HEK293 (cell line): ENCODE measurements at regions not wholly inside any gene's neighbourhood (a gene's known extent, or its start where the extent isn't known, plus 50 kb on each side); places are given as distances from the start of the nearest gene placed in this dataset.

Source experiments
- CTCF ChIA-PET: fragments of 350-600 bp; formaldehyde crosslinking; extraction: SDS; loops from one replicate; lab custom pipeline; 2021; ENCODE audit warnings: antibody characterized with exemption; lab: Yijun Ruan, JAX
- POLR2A ChIA-PET: fragments of 300-600 bp; formaldehyde crosslinking; extraction: SDS; loops from one replicate; lab custom pipeline; 2020; ENCODE audit warnings: antibody characterized with exemption, inconsistent platforms; lab: Yijun Ruan, JAX
- H3K27ac ChIP-seq: fragments of 200-500 bp; sonication (Bioruptor generic); 2 replicates; pipeline ENCODE4 v1.5.1; 2014; ENCODE audit warnings: low read depth, low read length, control low read depth, inconsistent platforms; ENCODE audit errors: extremely low read depth
- H3K36me3 ChIP-seq, 2 experiments: fragments of 200-500 bp in 1 of 2; sonication (Bioruptor generic) in 1 of 2; 1 replicate in 1 of 2; 2 replicates in 1 of 2; pipeline ENCODE4 v1.5.1; 2014 to 2017; ENCODE audit warnings: inconsistent platforms in 2 of 2, low read length in 2 of 2; ENCODE audit not compliant: control insufficient read depth in 2 of 2, insufficient read depth in 1 of 2
- H3K4me1 ChIP-seq: fragments of 200-500 bp; sonication (Bioruptor generic); 2 replicates; pipeline ENCODE4 v1.5.1; 2014; ENCODE audit warnings: mild to moderate bottlenecking, low read length, inconsistent platforms; ENCODE audit not compliant: control insufficient read depth, insufficient read depth
- H3K4me3 ChIP-seq: 2 replicates; pipeline ENCODE4 v1.5.1; 2011; ENCODE audit warnings: low read depth, mild to moderate bottlenecking, control low read depth, low read length, moderate library complexity
- H3K9me3 ChIP-seq: fragments of 200-500 bp; sonication (Bioruptor generic); 2 replicates; pipeline ENCODE4 v1.5.1; 2014; ENCODE audit warnings: low read depth, low read length, inconsistent platforms; ENCODE audit not compliant: control insufficient read depth, insufficient read depth
- GFI1B ChIP-seq: fragments of 450-650 bp; formaldehyde crosslinking; IDR thresholded peaks from 2 replicates; pipeline ENCODE4 v1.5.1; 2016; ENCODE audit warnings: missing biosample characterization, missing genetic modification characterization
- GLI4 ChIP-seq: fragments of 450-650 bp; formaldehyde crosslinking; IDR thresholded peaks from 2 replicates; pipeline ENCODE4 v1.5.1; 2016; ENCODE audit warnings: missing biosample characterization, missing genetic modification characterization
- KLF1 ChIP-seq: fragments of 450-650 bp; formaldehyde crosslinking; IDR thresholded peaks from 2 replicates; pipeline ENCODE4 v1.5.1; 2016; ENCODE audit warnings: missing biosample characterization, missing genetic modification characterization
- KLF7 ChIP-seq: fragments of 450-650 bp; formaldehyde crosslinking; IDR thresholded peaks from 2 replicates; pipeline ENCODE4 v1.5.1; 2016; ENCODE audit warnings: missing biosample characterization, missing genetic modification characterization, borderline replicate concordance
- PRDM10 ChIP-seq: fragments of 450-650 bp; formaldehyde crosslinking; IDR thresholded peaks from 2 replicates; pipeline ENCODE4 v1.5.1; 2016; ENCODE audit warnings: missing biosample characterization, missing genetic modification characterization
- SETDB1 ChIP-seq: IDR thresholded peaks from one replicate; pipeline ENCODE4 v1.6.1; 2017; ENCODE audit warnings: mild to moderate bottlenecking, low read length, moderate library complexity, mixed read lengths; ENCODE audit not compliant: insufficient read length
- SP7 ChIP-seq: fragments of 450-650 bp; formaldehyde crosslinking; IDR thresholded peaks from 2 replicates; pipeline ENCODE4 v1.5.1; 2016; ENCODE audit warnings: missing biosample characterization, missing genetic modification characterization
- ZNF114 ChIP-seq: fragments of 450-650 bp; formaldehyde crosslinking; IDR thresholded peaks from 2 replicates; pipeline ENCODE4 v1.5.0; 2017; ENCODE audit warnings: missing biosample characterization, missing genetic modification characterization
- ZNF138 ChIP-seq: fragments of 450-650 bp; formaldehyde crosslinking; IDR thresholded peaks from 2 replicates; pipeline ENCODE4 v1.5.1; 2016; ENCODE audit warnings: missing biosample characterization, missing genetic modification characterization, borderline replicate concordance
- ZNF24 ChIP-seq: fragments of 450-650 bp; formaldehyde crosslinking; IDR thresholded peaks from 2 replicates; pipeline ENCODE4 v1.5.1; 2016; ENCODE audit warnings: missing biosample characterization, missing genetic modification characterization
- ZNF354C ChIP-seq: fragments of 450-650 bp; formaldehyde crosslinking; IDR thresholded peaks from 2 replicates; pipeline ENCODE4 v1.5.1; 2016; ENCODE audit warnings: missing biosample characterization, missing genetic modification characterization, low read depth, borderline replicate concordance
- ZNF362 ChIP-seq: fragments of 450-650 bp; formaldehyde crosslinking; IDR thresholded peaks from 2 replicates; pipeline ENCODE4 v1.5.1; 2016; ENCODE audit warnings: missing biosample characterization, missing genetic modification characterization
- ZNF530 ChIP-seq: fragments of 450-650 bp; formaldehyde crosslinking; IDR thresholded peaks from 2 replicates; pipeline ENCODE4 v1.5.1; 2016; ENCODE audit warnings: low read depth, missing biosample characterization, missing genetic modification characterization
- ZNF558 ChIP-seq: fragments of 450-650 bp; formaldehyde crosslinking; IDR thresholded peaks from 2 replicates; pipeline ENCODE4 v1.5.1; 2016; ENCODE audit warnings: missing biosample characterization, missing genetic modification characterization
- ZNF626 ChIP-seq: fragments of 450-650 bp; sonication (Bioruptor Pico); formaldehyde crosslinking; IDR thresholded peaks from 2 replicates; pipeline ENCODE4 v1.5.1; 2018; ENCODE audit warnings: missing biosample characterization, missing genetic modification characterization, inconsistent platforms
- ZNF677 ChIP-seq: fragments of 450-650 bp; IDR thresholded peaks from 2 replicates; pipeline ENCODE4 v1.5.0; 2018; ENCODE audit warnings: missing biosample characterization, mild to moderate bottlenecking, missing genetic modification characterization, moderate library complexity
- ZNF776 ChIP-seq: fragments of 450-650 bp; formaldehyde crosslinking; IDR thresholded peaks from 2 replicates; pipeline ENCODE4 v1.5.0; 2017; ENCODE audit warnings: missing biosample characterization, missing genetic modification characterization, borderline replicate concordance
- ZNF791 ChIP-seq: fragments of 450-650 bp; formaldehyde crosslinking; IDR thresholded peaks from 2 replicates; pipeline ENCODE4 v1.5.1; 2016; ENCODE audit warnings: missing biosample characterization, missing genetic modification characterization
- ZXDB ChIP-seq: fragments of 450-650 bp; formaldehyde crosslinking; IDR thresholded peaks from 2 replicates; pipeline ENCODE4 v1.5.1; 2016; ENCODE audit warnings: missing biosample characterization, missing genetic modification characterization
- TF ChIP-seq, protein P1 (sequence below): fragments of 450-650 bp; formaldehyde crosslinking; IDR thresholded peaks from 2 replicates; pipeline ENCODE4 v1.5.1; 2016; ENCODE audit warnings: missing biosample characterization, missing genetic modification characterization
- TF ChIP-seq, protein P2 (sequence below): fragments of 450-650 bp; formaldehyde crosslinking; IDR thresholded peaks from 2 replicates; pipeline ENCODE4 v1.5.1; 2017; ENCODE audit warnings: missing biosample characterization, missing genetic modification characterization
- TF ChIP-seq, protein P3 (sequence below): fragments of 450-650 bp; formaldehyde crosslinking; IDR thresholded peaks from 2 replicates; pipeline ENCODE4 v1.5.1; 2016; ENCODE audit warnings: missing biosample characterization, missing genetic modification characterization

DNA sequence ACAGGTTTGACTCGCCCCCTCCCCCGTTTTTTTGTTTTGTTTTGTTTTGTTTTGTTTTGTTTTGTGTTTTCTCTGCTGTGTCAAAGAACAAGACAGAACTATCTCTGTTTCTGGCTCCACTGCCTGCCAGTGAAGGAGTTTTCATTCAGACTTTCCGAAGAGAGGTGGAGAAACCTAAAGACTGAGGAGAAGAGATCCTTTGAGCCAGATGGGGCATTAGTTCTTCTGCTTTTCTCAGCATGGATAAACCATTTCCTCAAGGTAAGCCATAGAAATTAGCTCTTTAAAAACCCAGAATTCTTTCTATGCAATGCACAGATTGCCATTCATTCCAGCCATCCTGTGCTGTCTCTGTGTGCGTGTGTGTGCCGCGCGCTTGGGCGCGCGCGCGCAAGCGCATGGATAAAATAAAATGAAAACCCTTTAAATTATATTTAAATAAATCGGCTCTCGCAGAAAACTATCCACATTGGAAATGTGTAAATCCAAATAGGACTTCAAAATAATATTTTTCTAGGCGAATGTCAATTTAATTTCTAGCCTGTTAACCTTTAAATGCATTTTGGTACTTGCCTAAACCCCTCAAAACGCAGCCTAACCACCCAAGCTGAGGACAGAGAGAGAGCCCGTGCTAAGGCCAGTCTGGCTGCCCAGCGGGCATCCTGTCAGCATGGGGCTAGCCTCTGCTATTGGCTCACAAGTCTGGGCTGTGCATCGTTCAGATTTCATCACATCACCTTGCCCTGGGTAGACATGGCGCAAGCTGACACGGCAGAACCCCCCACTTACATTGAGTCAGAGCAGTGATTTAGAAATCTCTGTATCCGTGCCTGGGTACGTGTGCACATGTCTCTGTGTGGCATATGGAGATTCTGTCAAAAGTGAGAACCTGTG, 113.0 kb upstream of the VAMP7 start (continued):
- TF ChIP-seq PRDM10 (tag by site-specific recombination) (0 out of 2 replicates have a peak, but pooled peaks have one; percentile 14), ZNF558 (tag by site-specific recombination) (no peak), GLI4 (tag by site-specific recombination) (no peak)

GRCh38 chrX:155767051-155767875, 113.9 kb upstream of the VAMP7 start:
- H3K27ac ChIP-seq, result no peak overlapping the region; the same call in 1 of the 2 replicates
- POLR2A ChIA-PET, result no interaction called here
- TF ChIP-seq ZNF530 (tag by site-specific recombination), result no peak
- TF ChIP-seq ZNF138 (tag by site-specific recombination), result no peak
- TF ChIP-seq ZNF354C (tag by site-specific recombination), result no peak
- no peak for TF ChIP-seq SETDB1
- no peak for TF ChIP-seq KLF1 (tag by site-specific recombination)
- TF ChIP-seq, protein P1, sequence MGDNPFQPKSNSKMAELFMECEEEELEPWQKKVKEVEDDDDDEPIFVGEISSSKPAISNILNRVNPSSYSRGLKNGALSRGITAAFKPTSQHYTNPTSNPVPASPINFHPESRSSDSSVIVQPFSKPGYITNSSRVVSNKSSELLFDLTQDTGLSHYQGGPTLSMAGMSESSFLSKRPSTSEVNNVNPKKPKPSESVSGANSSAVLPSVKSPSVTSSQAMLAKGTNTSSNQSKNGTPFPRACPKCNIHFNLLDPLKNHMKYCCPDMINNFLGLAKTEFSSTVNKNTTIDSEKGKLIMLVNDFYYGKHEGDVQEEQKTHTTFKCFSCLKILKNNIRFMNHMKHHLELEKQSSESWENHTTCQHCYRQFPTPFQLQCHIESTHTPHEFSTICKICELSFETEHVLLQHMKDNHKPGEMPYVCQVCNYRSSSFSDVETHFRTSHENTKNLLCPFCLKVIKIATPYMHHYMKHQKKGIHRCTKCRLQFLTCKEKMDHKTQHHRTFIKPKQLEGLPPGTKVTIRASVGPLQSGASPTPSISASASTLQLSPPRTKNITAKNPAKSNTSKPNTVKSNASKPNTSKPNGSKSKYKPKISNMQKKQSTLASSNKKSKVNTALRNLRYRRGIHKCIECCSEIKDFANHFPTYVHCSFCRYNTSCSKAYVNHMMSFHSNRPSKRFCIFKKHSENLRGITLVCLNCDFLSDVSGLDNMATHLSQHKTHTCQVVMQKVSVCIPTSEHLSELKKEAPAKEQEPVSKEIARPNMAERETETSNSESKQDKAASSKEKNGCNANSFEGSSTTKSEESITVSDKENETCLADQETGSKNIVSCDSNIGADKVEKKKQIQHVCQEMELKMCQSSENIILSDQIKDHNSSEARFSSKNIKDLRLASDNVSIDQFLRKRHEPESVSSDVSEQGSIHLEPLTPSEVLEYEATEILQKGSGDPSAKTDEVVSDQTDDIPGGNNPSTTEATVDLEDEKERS (tag by site-specific recombination), result no peak
- no peak for TF ChIP-seq ZNF791 (tag by site-specific recombination)
- TF ChIP-seq, protein P2, sequence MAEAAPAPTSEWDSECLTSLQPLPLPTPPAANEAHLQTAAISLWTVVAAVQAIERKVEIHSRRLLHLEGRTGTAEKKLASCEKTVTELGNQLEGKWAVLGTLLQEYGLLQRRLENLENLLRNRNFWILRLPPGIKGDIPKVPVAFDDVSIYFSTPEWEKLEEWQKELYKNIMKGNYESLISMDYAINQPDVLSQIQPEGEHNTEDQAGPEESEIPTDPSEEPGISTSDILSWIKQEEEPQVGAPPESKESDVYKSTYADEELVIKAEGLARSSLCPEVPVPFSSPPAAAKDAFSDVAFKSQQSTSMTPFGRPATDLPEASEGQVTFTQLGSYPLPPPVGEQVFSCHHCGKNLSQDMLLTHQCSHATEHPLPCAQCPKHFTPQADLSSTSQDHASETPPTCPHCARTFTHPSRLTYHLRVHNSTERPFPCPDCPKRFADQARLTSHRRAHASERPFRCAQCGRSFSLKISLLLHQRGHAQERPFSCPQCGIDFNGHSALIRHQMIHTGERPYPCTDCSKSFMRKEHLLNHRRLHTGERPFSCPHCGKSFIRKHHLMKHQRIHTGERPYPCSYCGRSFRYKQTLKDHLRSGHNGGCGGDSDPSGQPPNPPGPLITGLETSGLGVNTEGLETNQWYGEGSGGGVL (tag by site-specific recombination), result peak; percentile 98
- no peak for TF ChIP-seq ZNF677
- no peak for TF ChIP-seq ZNF362 (tag by site-specific recombination)
- no peak for TF ChIP-seq KLF7 (tag by site-specific recombination)
- TF ChIP-seq ZNF24 (tag by site-specific recombination), result no peak
- TF ChIP-seq ZNF114 (tag by site-specific recombination), result no peak
- TF ChIP-seq, protein P3, sequence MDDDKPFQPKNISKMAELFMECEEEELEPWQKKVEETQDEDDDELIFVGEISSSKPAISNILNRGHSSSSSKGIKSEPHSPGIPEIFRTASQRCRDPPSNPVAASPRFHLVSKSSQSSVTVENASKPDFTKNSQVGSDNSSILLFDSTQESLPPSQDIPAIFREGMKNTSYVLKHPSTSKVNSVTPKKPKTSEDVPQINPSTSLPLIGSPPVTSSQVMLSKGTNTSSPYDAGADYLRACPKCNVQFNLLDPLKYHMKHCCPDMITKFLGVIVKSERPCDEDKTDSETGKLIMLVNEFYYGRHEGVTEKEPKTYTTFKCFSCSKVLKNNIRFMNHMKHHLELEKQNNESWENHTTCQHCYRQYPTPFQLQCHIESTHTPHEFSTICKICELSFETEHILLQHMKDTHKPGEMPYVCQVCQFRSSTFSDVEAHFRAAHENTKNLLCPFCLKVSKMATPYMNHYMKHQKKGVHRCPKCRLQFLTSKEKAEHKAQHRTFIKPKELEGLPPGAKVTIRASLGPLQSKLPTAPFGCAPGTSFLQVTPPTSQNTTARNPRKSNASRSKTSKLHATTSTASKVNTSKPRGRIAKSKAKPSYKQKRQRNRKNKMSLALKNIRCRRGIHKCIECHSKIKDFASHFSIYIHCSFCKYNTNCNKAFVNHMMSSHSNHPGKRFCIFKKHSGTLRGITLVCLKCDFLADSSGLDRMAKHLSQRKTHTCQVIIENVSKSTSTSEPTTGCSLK (tag by site-specific recombination), result no peak
- no peak for TF ChIP-seq ZXDB (tag by site-specific recombination)
- no peak; the same call in 1 of the 2 replicates for TF ChIP-seq GFI1B (tag by site-specific recombination)
- no peak for TF ChIP-seq ZNF626
- peak; percentile 61 for TF ChIP-seq SP7 (tag by site-specific recombination)
- no peak for TF ChIP-seq ZNF776 (tag by site-specific recombination)

More at GRCh38 chrX:155767051-155767875, 113.9 kb upstream of the VAMP7 start:
- Histone ChIP-seq H3K9me3 (no peaks in the 10 kb centered on the region), H3K36me3 (no peaks in the 10 kb centered on the region), H3K4me1 (0 out of 2 replicates have a peak, but pooled peaks cover 3% of the 10 kb centered on the region), H3K4me3 (peak overlapping the region; percentile 39)
- CTCF ChIA-PET, result no interaction called here
